RWPE1 (cell line): ENCODE measurements at regions not wholly inside any gene's neighbourhood (a gene's known extent, or its start where the extent isn't known, plus 50 kb on each side); places are given as distances from the start of the nearest gene placed in this dataset.

ENCODE experiments used
- CTCF ChIA-PET: fragments of 350-600 bp; sonication (Branson Sonifier 250); formaldehyde crosslinking; extraction: SDS; loops from one replicate; lab custom pipeline; 2021; lab: Yijun Ruan, JAX
- POLR2A ChIA-PET: fragments of 400-600 bp; formaldehyde crosslinking; extraction: SDS; loops from one replicate; lab custom pipeline; 2020; ENCODE audit warnings: antibody characterized with exemption; ENCODE audit not compliant: low non-redundant PET; lab: Yijun Ruan, JAX
- DNase-seq: peaks from one replicate; pipeline ENCODE4 v3.0.0; 2012; ENCODE audit warnings: low spot score
- H3K27ac ChIP-seq: fragments of 450-650 bp; 2 replicates; pipeline ENCODE4 v1.5.1; 2017
- CTCF ChIP-seq: fragments of 450-650 bp; conservative IDR thresholded peaks from 2 replicates; pipeline ENCODE4 v1.5.1; 2017; ENCODE audit warnings: low read depth, mild to moderate bottlenecking

GRCh38 chr12:13288937-13289652 lies 92.6 kb downstream of the EMP1 start:
- POLR2A ChIA-PET: no interaction called here

GRCh38 chr12:13288501-13288900 lies 92.0 kb downstream of the EMP1 start:
- H3K27ac ChIP-seq: no peak overlapping the region
- no peak for TF ChIP-seq CTCF
- ChIA-PET POLR2A (no interaction called here), CTCF (no interaction called here)
- no peak for DNase-seq

More at GRCh38 chr12:13288937-13289652, 92.6 kb downstream of the EMP1 start:
- TF ChIP-seq CTCF: no peak
- H3K27ac ChIP-seq: no peak overlapping the region
- CTCF ChIA-PET: no interaction called here
- DNase-seq: no peak

- ChIA-PET CTCF (interaction anchor here (0.6 kb wide), 1 partner anchor 230 kb away, joined by 5 read pairs; no protein-coding TSS in a partner anchor), POLR2A (no interaction called here)
- no peak for TF ChIP-seq CTCF
- no peak overlapping the region for H3K27ac ChIP-seq
- DNase-seq: no peak
These were observed 87.3 kb downstream of the EMP1 start for GRCh38 chr12:13283867-13284266.

GRCh38 chr12:13282861-13283260 lies 86.3 kb downstream of the EMP1 start:
- no peak overlapping the region for H3K27ac ChIP-seq
- no peak for DNase-seq
- CTCF ChIA-PET: interaction anchor here (0.8 kb wide), 1 partner anchor 27 kb away, joined by 4 read pairs; no protein-coding TSS in a partner anchor
- TF ChIP-seq CTCF: no peak
- POLR2A ChIA-PET: no interaction called here

GRCh38 chr12:13278249-13278787 lies 81.8 kb downstream of the EMP1 start:
- peak; percentile 72 for DNase-seq
- peak; percentile 58 for TF ChIP-seq CTCF
- H3K27ac ChIP-seq: no peak overlapping the region
- POLR2A ChIA-PET: no interaction called here
- CTCF ChIA-PET: interaction anchor here (0.5 to 1.9 kb wide), 22 partner anchors 9 to 1493 kb away, joined by 3 to 11 read pairs (median 3); a partner anchor contains a TSS

GRCh38 chr12:13277293-13277692 lies 80.8 kb downstream of the EMP1 start:
- H3K27ac ChIP-seq: no peak overlapping the region
- no peak for DNase-seq
- POLR2A ChIA-PET: no interaction called here
- CTCF ChIA-PET: interaction anchor here (1.3 kb wide), 1 partner anchor 70 kb away, joined by 5 read pairs; no protein-coding TSS in a partner anchor
- no peak for TF ChIP-seq CTCF
